Loucy (cell line): ENCODE measurements at regions not wholly inside any gene's neighbourhood (a gene's known extent, or its start where the extent isn't known, plus 50 kb on each side); places are given as distances from the start of the nearest gene placed in this dataset.

Source experiments
- H2AFZ ChIP-seq: fragments of 200-600 bp; sonication (generic); 2 replicates; pipeline ENCODE4 v1.6.0; 2016; ENCODE audit warnings: antibody characterized with exemption, mild to moderate bottlenecking, low read length, moderate library complexity
- H3F3A ChIP-seq: fragments of 200-600 bp; 2 replicates; pipeline ENCODE4 v1.6.0; 2016; ENCODE audit warnings: antibody characterized with exemption, low read depth, mild to moderate bottlenecking
- H3K27me3 ChIP-seq: fragments of 200-600 bp; sonication (generic); 2 replicates; pipeline ENCODE4 v1.6.1; 2014; ENCODE audit warnings: low read length, mild to moderate bottlenecking; ENCODE audit not compliant: insufficient read depth, poor library complexity, severe bottlenecking
- H3K36me3 ChIP-seq: fragments of 200-600 bp; sonication (generic); 2 replicates; pipeline ENCODE4 v1.6.1; 2016; ENCODE audit warnings: low read length; ENCODE audit not compliant: insufficient read depth
- H3K4me1 ChIP-seq: fragments of 200-600 bp; sonication (generic); 2 replicates; pipeline ENCODE4 v1.5.1; 2014; ENCODE audit warnings: low read length, mild to moderate bottlenecking; ENCODE audit not compliant: insufficient read depth, poor library complexity, severe bottlenecking
- H3K4me2 ChIP-seq: fragments of 200-600 bp; sonication (generic); 2 replicates; pipeline ENCODE4 v1.6.0; 2014; ENCODE audit warnings: antibody characterized with exemption, low read length, low read depth, mild to moderate bottlenecking; ENCODE audit not compliant: poor library complexity, severe bottlenecking
- H3K4me3 ChIP-seq: fragments of 200-600 bp; sonication (generic); 2 replicates; pipeline ENCODE4 v1.5.1; 2014; ENCODE audit warnings: low read length, mild to moderate bottlenecking, mixed read lengths; ENCODE audit not compliant: poor library complexity, severe bottlenecking
- H3K79me2 ChIP-seq: fragments of 200-600 bp; sonication (generic); 2 replicates; pipeline ENCODE4 v1.6.1; 2014; ENCODE audit warnings: low read length; ENCODE audit not compliant: insufficient read depth
- H3K9ac ChIP-seq: fragments of 200-600 bp; sonication (generic); 2 replicates; pipeline ENCODE4 v1.6.0; 2014; ENCODE audit warnings: mild to moderate bottlenecking, low read depth, low read length, moderate library complexity; ENCODE audit not compliant: poor library complexity, severe bottlenecking
- H3K9me2 ChIP-seq: fragments of 200-600 bp; sonication (generic); replicated peaks from 2 replicates; pipeline ENCODE4 v1.6.1; 2016; ENCODE audit warnings: low read depth, low read length, mixed read lengths
- H3K9me3 ChIP-seq: fragments of 200-600 bp; sonication (generic); 2 replicates; pipeline ENCODE4 v1.6.1; 2014; ENCODE audit warnings: mild to moderate bottlenecking, antibody characterized with exemption, low read length, low read depth; ENCODE audit not compliant: insufficient read depth
- H4K20me1 ChIP-seq: fragments of 200-600 bp; sonication (generic); 2 replicates; pipeline ENCODE4 v1.6.0; 2014; ENCODE audit warnings: antibody characterized with exemption, low read length, mild to moderate bottlenecking; ENCODE audit not compliant: insufficient read depth, poor library complexity, severe bottlenecking
- EZH2phosphoT487 ChIP-seq: fragments of 200-600 bp; IDR thresholded peaks from 2 replicates; pipeline ENCODE4 v1.6.1; 2018; ENCODE audit warnings: antibody characterized with exemption, mild to moderate bottlenecking, moderate library complexity, borderline replicate concordance
- TF ChIP-seq, protein P1 (sequence below): fragments of 200-600 bp; sonication (generic); conservative IDR thresholded peaks from 2 replicates; pipeline ENCODE4 v1.5.1; 2014; ENCODE audit warnings: mild to moderate bottlenecking, antibody characterized with exemption, low read length

DNA sequence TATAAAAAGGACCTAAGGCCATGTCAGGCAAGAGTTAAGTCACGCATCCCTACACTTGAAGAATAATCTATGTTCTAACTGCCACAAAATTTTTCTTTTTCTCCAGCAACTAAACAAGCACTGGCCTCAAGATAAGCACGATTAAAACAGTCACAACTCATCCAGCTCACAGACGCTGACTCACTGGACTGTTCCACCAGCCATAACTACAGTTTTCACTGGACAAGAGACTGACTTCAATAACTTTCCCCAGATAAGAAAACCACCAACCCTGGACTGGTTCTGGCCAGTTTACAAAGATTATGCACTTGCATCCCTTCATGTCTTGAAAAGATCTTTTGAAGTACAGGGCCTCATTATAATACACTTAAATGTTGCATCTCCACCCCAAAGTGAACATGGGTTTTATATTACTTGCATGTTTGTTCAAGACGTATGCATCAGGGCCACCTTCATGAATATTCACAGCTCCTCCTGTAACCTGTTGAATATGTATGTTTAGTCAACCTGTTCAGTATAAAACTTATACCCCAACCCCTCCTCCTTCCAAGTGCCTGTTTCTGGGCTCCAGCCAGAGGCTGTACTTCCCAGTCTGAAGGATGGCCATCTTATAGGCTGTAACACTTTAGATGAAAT, 129.3 kb upstream of the EPB41L4A start:
- no peak for TF ChIP-seq EZH2phosphoT487
- TF ChIP-seq, protein P1, sequence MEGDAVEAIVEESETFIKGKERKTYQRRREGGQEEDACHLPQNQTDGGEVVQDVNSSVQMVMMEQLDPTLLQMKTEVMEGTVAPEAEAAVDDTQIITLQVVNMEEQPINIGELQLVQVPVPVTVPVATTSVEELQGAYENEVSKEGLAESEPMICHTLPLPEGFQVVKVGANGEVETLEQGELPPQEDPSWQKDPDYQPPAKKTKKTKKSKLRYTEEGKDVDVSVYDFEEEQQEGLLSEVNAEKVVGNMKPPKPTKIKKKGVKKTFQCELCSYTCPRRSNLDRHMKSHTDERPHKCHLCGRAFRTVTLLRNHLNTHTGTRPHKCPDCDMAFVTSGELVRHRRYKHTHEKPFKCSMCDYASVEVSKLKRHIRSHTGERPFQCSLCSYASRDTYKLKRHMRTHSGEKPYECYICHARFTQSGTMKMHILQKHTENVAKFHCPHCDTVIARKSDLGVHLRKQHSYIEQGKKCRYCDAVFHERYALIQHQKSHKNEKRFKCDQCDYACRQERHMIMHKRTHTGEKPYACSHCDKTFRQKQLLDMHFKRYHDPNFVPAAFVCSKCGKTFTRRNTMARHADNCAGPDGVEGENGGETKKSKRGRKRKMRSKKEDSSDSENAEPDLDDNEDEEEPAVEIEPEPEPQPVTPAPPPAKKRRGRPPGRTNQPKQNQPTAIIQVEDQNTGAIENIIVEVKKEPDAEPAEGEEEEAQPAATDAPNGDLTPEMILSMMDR: no peak
- Histone ChIP-seq H3K27me3 (no peaks in the 10 kb centered on the region), H4K20me1 (no peaks in the 10 kb centered on the region), H3K79me2 (no peaks in the 10 kb centered on the region), H3K36me3 (no peaks in the 10 kb centered on the region), H3F3A (no peaks in the 10 kb centered on the region), H3K4me3 (no peak overlapping the region), H3K4me2 (peak overlapping the region; percentile 16), H2AFZ (no peak overlapping the region), H3K9ac (peak overlapping the region; percentile 22), H3K9me3 (no peaks in the 10 kb centered on the region), H3K9me2 (no peaks in the 10 kb centered on the region), H3K4me1 (peaks cover 8% of the 10 kb centered on the region)

DNA sequence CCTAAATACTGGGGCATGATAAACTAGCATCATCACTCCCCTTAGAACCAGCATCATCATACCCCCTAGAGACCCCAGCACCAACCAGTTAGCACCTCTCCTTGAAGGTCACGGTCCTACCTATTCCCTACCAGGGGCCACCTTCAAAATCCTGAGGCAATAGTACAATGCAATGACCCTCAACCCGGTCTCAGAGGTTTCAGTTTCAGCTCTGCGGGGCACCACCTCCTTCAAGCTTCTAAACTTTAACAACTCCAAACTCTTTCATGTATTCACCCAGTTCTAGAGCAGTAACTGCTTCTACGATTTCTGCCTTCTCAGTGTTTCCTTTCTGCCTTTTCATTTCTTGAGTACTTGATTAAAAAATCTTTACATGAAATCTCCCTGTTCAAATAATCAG, 130.1 kb upstream of the EPB41L4A start:
- Histone ChIP-seq H3F3A (no peaks in the 10 kb centered on the region), H3K4me1 (peaks cover 8% of the 10 kb centered on the region), H3K9me2 (no peaks in the 10 kb centered on the region), H3K4me2 (no peak overlapping the region), H3K9me3 (no peaks in the 10 kb centered on the region), H3K9ac (no peak overlapping the region), H4K20me1 (no peaks in the 10 kb centered on the region), H3K36me3 (no peaks in the 10 kb centered on the region), H3K79me2 (no peaks in the 10 kb centered on the region), H2AFZ (0 out of 2 replicates have a peak overlapping the region, but pooled peaks have one; percentile 55), H3K27me3 (no peaks in the 10 kb centered on the region), H3K4me3 (no peak overlapping the region)
- TF ChIP-seq, protein P1: no peak
- no peak for TF ChIP-seq EZH2phosphoT487

DNA sequence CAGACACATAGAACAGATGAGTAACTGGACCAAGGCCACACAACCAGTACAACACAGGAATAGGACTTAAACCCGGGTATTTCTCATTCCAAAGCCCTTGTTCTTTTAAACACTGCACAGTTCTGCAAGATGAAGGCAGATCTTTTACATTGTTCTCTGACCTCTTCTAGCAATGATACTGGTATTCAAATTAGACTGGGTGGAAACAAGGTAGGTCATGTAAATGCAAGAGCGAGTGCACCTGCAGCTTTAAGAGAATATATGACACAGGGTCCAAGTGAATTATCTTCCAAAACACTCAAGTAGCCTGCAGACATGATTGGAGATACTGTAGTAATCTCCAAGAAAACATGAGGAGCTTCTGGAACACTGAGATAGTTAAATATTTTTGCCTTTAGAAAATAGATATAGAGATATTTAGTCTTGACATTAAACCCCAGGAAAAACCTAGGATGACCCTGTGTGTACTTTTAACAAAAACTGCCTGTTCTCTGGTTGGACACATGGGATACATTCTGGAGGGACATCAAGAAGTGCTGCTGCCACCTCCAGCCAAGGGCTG, 130.6 kb upstream of the EPB41L4A start:
- 0 out of 2 replicates have a peak overlapping the region, but pooled peaks have one; percentile 55 for H2AFZ ChIP-seq
- H3F3A ChIP-seq: no peaks in the 10 kb centered on the region
- peaks cover 8% of the 10 kb centered on the region for H3K4me1 ChIP-seq
- TF ChIP-seq, protein P1: no peak
- no peak for TF ChIP-seq EZH2phosphoT487
- H3K4me3 ChIP-seq: no peak overlapping the region
- no peak overlapping the region for H3K9ac ChIP-seq
- no peaks in the 10 kb centered on the region for H3K27me3 ChIP-seq
- H3K79me2 ChIP-seq: no peaks in the 10 kb centered on the region
- no peak overlapping the region for H3K4me2 ChIP-seq
- no peaks in the 10 kb centered on the region for H3K9me3 ChIP-seq
- no peaks in the 10 kb centered on the region for H3K36me3 ChIP-seq
- no peaks in the 10 kb centered on the region for H3K9me2 ChIP-seq
- no peaks in the 10 kb centered on the region for H4K20me1 ChIP-seq
